GM18520 (cell line): ENCODE measurements at regions not wholly inside any gene's neighbourhood (a gene's known extent, or its start where the extent isn't known, plus 50 kb on each side); places are given as distances from the start of the nearest gene placed in this dataset.
"Not testable (repeated sequence)": the region's sequence is repeated elsewhere in the genome, so short reads cannot be mapped to it uniquely, and the experiment has no call there.

Source experiments
- ATAC-seq: cut with Tn5 transposase; IDR thresholded peaks from one replicate; pipeline ENCODE4 v1.9.1; 2021; ENCODE audit not compliant: unreplicated experiment

GRCh38 chr12:34302131-34302885, 280.0 kb downstream of the ALG10 start:
- no peak for ATAC-seq

- no peak for ATAC-seq
Measured at GRCh38 chr12:34303091-34303870, 281.0 kb downstream of the ALG10 start.

- ATAC-seq = no peak
Measured at GRCh38 chr12:34304001-34304400, 281.7 kb downstream of the ALG10 start.

DNA sequence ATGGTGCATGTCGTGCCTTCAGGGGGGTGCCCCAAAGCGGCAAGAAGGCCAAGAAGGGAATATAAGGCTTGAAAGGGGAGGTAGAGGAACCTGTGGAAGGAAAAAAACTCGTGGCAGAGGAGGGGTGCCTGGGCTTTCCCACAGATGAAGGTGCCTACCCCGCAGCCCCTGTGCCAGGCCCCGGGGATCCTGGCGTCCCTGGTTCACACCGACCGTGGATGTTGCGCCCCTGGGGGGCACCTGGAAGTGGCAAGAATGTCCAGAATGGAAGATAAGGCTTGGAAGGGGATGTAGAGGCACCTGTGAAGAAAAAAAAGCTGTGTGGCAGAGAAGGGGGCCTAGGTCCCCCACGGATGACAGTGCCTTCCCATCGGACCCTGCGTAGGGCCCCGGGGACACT, 282.2 kb downstream of the ALG10 start:
- ATAC-seq = no peak

- ATAC-seq = no peak
Measured at GRCh38 chr12:34305176-34305575, 282.9 kb downstream of the ALG10 start.

DNA sequence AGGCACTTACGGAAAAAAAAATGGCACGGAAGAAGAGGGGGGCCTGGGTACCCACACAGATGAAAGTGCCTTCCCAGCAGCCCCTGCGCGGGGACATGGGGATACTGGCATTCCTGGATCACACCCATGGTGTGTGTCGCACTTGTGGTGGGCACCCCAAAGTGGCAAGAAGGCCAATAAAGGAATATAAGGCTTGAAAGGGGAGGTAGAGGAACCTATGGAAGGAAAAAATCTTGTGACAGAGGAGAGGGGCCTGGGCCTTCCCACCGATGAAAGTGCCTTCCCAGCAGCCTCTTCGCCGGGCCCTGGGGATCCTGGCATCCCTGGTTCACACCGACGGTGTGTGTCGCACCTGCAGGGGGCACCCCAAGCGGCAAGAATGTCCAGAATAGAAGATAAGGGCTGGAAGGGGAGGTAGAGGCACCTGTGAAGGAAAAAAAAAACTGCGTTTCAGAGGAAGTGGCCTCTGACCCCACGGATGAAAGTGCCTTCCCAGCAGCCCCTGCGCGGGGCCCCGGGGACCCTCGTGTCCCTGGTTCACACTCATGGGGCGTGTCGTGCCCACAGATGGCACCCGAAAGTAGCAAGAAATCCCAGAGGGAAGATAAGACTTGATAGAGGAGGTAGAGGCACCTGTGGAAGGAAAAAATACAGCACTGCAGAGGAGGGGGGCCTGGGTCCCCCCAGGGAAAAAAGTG, 284.0 kb downstream of the ALG10 start:
- no peak for ATAC-seq

DNA sequence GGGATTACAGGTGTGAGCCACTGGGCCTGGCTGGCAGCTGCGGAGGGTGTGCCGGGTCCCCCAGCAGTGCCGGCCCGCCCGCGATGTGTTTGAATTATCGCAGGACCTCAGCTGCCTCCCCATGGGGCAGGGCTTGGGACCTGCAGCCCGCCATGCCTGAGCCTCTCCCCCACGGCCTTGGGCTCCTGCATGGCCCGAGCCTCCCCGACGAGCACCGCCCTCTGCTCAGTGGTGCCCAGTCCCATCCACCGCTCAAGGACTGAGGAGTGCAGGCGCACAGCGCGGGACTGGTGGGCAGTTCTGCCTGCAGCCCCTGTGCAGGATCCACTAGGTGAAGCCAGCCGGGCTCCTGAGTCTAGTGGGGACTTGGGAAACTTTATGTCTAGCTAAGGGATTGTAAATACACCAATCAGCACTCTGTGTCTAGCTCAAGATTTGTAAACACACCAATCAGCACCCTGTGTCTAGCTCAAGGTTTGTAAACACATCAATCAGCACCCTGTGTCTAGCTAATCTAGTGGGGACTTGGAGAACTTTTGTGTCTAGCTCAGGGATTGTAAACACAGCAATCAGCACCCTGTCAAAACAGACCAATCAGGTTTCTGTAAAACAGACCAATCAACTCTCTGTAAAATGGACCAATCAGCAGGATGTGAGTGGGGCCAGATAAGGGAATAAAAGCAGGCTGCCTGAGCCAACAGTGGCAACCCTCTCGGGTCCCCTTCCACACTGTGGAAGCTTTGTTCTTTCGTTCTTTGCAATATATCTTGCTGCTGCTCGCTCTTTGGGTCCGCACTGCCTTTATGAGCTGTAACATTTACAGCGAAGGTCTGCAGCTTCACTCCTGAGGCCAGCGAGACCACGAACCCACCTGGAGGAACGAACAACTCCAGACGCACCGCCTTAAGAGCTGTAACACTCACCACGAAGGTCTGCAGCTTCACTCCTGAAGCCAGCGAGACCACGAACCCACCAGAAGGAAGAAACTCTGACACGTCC, 287.8 kb downstream of the ALG10 start:
- not testable (repeated sequence) for ATAC-seq

- no peak for ATAC-seq
Measured at GRCh38 chr12:34311337-34311736, 289.0 kb downstream of the ALG10 start.

DNA sequence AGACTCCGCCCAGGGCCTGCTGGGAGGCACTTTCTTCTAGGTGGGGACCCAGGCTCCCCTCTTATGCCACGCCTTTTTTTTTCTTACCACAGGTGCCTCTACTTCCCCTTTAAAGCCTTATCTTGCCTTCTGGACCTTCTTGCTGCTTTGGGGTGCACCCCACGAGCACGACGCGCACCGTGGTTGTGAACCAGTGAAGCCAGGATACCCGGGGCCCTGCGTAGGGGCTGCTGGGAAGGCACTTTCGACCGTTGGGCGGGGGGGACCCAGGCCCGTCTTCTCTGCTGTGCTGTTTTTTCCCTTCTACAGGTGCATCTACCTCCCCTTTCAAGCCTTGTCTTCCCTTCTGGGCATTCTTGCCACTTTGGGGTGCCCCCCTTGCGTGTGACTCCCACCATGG, 305.4 kb downstream of the ALG10 start:
- no peak for ATAC-seq

DNA sequence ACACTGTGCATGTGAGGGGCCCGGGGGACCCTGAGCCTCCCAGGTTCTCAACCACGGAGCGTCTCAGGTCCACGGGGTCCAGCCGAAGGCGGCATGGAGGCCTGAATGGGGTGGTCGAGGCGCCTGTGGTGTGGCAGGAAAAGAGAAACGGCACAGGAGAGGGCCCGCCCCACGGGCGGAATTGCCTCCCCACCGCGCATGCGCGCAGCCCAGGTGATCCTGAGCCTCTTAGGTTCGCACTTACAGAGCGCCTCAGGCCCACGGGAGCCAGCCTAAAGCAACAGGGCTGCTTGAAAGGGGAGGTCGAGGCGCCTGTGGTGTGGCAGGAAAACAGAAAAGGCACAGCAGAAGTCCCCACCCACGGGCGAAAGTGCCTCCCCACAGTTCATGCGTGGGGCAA, 311.0 kb downstream of the ALG10 start:
- no peak for ATAC-seq

DNA sequence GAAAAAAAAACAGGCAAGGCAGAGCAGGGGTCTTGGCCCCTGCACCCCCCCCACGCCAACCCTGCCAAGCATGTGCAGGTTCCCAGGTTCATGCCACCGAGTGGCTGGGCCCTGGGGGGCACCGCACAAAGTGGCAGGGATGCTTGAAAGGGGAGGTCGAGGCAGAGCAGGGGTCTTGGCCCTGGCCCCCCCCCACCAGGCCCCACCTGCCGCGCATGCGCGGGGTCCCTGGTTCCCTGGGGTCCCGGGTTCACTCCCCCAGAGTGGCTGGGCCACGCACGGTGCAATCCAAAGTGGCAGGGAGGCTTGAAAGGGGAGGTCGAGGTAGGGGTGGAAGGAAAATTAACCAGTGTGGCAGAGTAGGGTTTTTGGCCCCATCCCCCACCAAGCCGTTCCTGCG, 312.2 kb downstream of the ALG10 start:
- no peak for ATAC-seq

GRCh38 chr12:34334953-34335743, 312.9 kb downstream of the ALG10 start:
- no peak for ATAC-seq

DNA sequence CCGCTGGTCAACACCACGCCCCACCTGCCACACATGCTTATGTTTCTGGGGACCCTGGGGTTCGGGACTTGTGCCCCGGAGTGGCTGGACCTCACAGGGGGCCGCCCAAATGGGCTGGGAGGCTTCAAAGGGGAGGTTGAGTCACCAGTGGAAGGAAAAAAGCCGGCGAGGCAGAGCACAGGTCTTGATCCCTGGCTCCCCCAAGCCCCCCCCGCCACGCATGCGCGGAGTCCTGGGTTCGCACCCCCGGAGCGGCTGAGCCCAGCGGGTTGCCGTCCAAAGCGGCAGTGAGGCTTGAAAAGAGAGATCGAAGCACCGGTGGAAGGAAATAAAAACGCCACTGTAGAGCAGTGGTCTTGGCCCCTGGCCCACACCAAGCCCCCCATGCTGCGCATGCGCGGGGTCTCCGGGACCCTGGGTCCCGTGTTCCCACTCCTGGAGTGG, 313.5 kb downstream of the ALG10 start:
- no peak for ATAC-seq

DNA sequence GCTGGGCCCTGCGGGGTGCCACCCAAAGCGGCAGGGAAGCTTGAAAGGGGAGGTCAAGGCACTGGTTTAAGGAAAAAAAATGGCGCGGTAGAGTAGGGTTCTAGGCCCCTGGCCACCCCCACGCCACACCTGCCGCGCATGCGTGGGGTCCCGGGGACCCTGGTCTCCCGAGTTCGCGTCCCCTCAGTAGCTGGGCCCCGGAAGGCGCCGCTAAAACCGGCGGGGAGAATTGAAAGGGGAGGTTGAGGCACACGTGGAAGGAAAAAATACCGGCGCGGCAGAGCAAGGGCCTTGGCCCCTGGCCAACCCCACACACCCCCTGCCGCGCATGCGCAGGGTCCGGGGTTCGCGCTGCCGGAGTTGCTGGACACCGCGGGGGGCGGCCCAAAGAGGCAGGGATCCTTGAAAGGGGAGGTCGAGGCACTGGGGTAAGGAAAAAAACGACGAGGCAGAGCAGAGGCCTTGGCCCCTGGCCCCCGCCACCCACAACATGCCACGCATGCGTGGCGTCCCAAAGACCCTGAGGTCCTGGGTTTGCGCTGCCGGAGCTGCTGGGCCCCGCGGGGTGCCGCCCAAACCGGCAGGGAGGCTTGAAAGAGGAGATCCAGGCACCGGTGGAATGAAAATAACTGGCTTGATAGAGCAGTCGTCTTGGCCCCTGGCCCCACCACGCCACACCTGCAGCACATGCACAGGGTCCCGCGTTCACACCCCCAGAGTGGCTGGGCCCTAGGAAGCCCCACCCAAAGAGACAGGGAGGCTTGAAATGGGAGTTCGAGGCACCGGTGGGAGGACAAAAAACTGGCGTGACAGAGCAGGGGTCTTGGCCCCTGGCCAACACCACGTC, 314.5 kb downstream of the ALG10 start:
- no peak for ATAC-seq

GRCh38 chr12:34338751-34339150, 316.5 kb downstream of the ALG10 start:
- no peak for ATAC-seq

- no peak for ATAC-seq
Measured at GRCh38 chr12:34339922-34340321, 317.6 kb downstream of the ALG10 start.

GRCh38 chr12:34340534-34341361, 318.5 kb downstream of the ALG10 start:
- ATAC-seq = no peak

GRCh38 chr12:34341362-34341733, 319.1 kb downstream of the ALG10 start:
- ATAC-seq = no peak
